ENCODE measurements at regions not wholly inside any gene's neighbourhood (a gene's known extent, or its start where the extent isn't known, plus 50 kb on each side); places are given as distances from the start of the nearest gene placed in this dataset.

- TF ChIP-seq CTCF (conservative IDR thresholded peaks at IDR 0.05; ENCODE audit: low read depth, low read length) (no peak), EZH2 (IDR thresholded peaks at IDR 0.05; ENCODE audit: borderline replicate concordance, low read depth, low read length, poor library complexity, severe bottlenecking) (no peak)
These were observed 327.3 kb downstream of the SIPA1L2 start for GRCh38 chr1:232302376-232303221.
